ENCODE measurements at regions not wholly inside any gene's neighbourhood (a gene's known extent, or its start where the extent isn't known, plus 50 kb on each side); places are given as distances from the start of the nearest gene placed in this dataset.

DNA sequence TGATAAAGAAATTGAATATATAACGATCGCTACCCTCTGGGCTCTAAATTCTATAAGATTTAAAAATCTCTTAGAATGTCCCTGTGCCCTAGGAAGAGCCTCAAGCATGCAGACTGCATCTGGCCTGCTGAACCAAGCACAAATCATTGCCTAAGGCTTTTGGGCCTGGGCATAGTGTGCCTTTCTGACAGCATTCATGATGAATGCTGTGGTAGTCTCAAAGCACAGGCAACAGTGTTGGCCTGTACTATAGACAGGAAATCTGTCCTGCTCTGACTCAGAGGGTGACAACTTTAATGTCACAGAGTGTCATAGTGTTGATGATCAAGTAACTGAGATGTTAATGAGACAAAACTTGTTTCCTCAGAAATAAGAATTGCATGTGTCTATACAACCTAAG is 717.3 kb downstream of the STIM2 start:
- TF ChIP-seq EP300 (IDR thresholded peaks at IDR 0.05) (no peak), POLR2A (IDR thresholded peaks at IDR 0.05) (no peak)
- TF ChIP-seq, protein P1, sequence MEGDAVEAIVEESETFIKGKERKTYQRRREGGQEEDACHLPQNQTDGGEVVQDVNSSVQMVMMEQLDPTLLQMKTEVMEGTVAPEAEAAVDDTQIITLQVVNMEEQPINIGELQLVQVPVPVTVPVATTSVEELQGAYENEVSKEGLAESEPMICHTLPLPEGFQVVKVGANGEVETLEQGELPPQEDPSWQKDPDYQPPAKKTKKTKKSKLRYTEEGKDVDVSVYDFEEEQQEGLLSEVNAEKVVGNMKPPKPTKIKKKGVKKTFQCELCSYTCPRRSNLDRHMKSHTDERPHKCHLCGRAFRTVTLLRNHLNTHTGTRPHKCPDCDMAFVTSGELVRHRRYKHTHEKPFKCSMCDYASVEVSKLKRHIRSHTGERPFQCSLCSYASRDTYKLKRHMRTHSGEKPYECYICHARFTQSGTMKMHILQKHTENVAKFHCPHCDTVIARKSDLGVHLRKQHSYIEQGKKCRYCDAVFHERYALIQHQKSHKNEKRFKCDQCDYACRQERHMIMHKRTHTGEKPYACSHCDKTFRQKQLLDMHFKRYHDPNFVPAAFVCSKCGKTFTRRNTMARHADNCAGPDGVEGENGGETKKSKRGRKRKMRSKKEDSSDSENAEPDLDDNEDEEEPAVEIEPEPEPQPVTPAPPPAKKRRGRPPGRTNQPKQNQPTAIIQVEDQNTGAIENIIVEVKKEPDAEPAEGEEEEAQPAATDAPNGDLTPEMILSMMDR (IDR thresholded peaks at IDR 0.05) = no peak
- Histone ChIP-seq H3K36me3 (no peaks in the 10 kb centered on the region), H3K9me3 (no peaks in the 10 kb centered on the region), H3K27ac (no peak overlapping the region), H3K27me3 (no peaks in the 10 kb centered on the region), H3K4me1 (no peaks in the 10 kb centered on the region), H3K4me3 (no peak overlapping the region)
- DNase-seq (ENCODE audit: low spot score in 2 of 2) = no peak
- WGBS, 2 donors = 93 to 99% methylated on average over 2 of the region's 2 CpGs

DNA sequence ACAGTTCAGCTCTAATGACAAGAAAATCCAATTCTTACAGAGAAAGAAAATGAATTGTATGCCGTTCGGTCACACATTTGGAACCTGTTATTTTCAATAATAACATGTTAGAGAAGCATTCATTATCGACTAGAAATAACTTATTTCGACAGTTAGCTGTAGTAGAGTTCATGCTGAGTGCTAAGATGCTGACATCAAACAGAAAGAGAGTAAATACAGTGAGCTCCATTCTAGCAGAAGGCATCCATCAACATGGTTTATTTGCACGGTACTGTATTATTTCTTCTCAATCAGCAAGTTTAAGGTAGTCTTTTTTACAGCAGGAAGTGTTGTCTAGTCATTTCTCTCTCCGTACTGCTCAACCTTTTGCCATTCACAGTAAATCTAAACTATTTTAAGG is 732.1 kb downstream of the STIM2 start:
- Histone ChIP-seq H3K27me3 (no peaks in the 10 kb centered on the region), H3K9me3 (no peaks in the 10 kb centered on the region), H3K4me3 (no peak overlapping the region), H3K36me3 (no peaks in the 10 kb centered on the region), H3K27ac (no peak overlapping the region), H3K4me1 (no peaks in the 10 kb centered on the region)
- no peak for DNase-seq (ENCODE audit: low spot score in 2 of 2)
- TF ChIP-seq, protein P1 (IDR thresholded peaks at IDR 0.05) = no peak
- TF ChIP-seq POLR2A (IDR thresholded peaks at IDR 0.05) = no peak
- WGBS, 2 donors = 79 to 82% methylated on average over 6 of the region's 6 CpGs

DNA sequence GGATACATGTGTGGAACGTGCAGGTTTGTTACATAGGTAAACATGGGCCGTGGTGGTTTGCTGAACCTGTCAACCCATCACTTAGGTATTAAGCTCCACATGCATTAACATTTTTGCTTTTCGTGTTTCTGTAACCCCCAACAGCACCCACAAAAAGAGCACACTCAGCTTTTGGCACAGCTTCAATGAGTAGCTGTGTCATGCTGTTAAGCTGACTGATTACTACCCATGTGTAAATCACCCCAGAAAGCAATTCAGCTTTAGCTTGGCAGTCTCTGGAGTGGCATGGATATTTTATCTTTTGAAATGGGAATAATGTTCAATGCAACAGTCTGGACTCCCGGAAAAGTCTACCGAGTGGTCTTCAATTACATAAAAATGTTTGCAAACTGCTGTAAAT is 734.3 kb downstream of the STIM2 start:
- H3K27ac ChIP-seq = no peak overlapping the region
- H3K27me3 ChIP-seq = no peaks in the 10 kb centered on the region
- H3K4me1 ChIP-seq = no peaks in the 10 kb centered on the region
- 77 to 84% methylated on average over 5 of the region's 5 CpGs for WGBS, 2 donors
- no peak for DNase-seq (ENCODE audit: low spot score in 2 of 2)
- no peak overlapping the region for H3K4me3 ChIP-seq
- H3K36me3 ChIP-seq = no peaks in the 10 kb centered on the region
- TF ChIP-seq POLR2A (IDR thresholded peaks at IDR 0.05) (no peak), EP300 (IDR thresholded peaks at IDR 0.05) (no peak)
- TF ChIP-seq, protein P1 (IDR thresholded peaks at IDR 0.05) = no peak
- no peaks in the 10 kb centered on the region for H3K9me3 ChIP-seq

DNA sequence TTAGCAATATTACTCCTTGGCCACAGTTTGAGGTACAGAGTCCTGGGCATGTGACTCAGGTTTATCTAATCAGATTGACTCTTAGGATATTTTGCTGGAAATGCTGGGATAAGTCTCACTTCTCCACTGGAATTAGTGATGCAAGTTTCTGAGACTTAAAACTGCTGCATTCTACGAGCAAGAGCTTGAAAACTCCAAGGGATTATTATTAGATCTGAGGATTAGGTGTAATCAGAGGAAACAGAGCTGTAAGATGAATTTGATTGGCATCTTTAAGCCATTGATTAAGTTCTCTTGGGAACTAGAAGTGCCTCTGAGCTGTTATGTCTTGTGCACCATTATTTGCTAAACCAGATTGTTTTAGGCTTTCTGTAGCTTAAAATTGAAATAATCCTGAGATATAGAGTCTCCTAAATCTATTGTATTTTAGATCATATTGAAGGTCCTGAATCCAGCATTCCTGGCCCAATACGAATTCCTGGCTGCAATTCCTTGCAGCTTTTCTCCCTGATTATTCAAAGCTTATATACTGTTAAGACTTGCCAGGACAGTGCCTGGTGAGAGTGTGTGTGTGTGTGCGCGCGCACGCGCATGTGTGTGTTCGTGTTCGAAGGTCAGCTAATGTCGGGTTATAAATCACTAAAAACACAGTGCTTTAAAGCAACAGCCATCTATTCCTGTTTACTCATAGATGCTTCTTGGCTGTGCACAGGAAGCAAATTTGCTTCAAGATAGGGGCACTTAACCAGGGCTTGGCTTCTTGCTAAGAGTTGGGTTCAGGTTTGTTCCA is 735.1 kb downstream of the STIM2 start:
- WGBS, 2 donors = 47 to 63% methylated on average over 10 of the region's 10 CpGs
- Histone ChIP-seq H3K4me3 (no peak overlapping the region), H3K27ac (no peak overlapping the region), H3K4me1 (no peaks in the 10 kb centered on the region), H3K36me3 (no peaks in the 10 kb centered on the region), H3K27me3 (no peaks in the 10 kb centered on the region), H3K9me3 (no peaks in the 10 kb centered on the region)
- DNase-seq (ENCODE audit: low spot score in 2 of 2) = no peak
- TF ChIP-seq POLR2A (IDR thresholded peaks at IDR 0.05) (no peak), EP300 (IDR thresholded peaks at IDR 0.05) (no peak)
- TF ChIP-seq, protein P1 (IDR thresholded peaks at IDR 0.05) = no peak

DNA sequence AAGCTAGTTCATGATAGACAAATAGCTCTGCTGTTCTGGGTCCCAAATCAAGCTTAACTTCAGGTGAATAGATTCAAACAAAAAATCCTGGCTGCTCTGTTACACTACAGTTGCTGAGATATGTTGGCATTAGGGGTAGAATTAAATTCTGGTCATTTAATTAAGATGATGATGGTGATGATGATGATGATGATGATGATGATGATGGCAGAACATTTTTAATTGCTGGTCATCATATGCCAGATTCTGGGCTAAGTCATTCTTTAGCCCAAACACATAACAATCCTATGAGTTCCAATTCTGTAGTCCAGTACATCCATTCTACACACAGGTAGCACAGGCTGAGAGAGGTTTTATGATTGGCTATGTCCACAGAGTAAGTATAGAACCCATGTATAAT is 741.5 kb downstream of the STIM2 start:
- no peak overlapping the region for H3K4me3 ChIP-seq
- H3K27ac ChIP-seq = no peak overlapping the region
- no peak for TF ChIP-seq POLR2A (IDR thresholded peaks at IDR 0.05)
- TF ChIP-seq, protein P1 (IDR thresholded peaks at IDR 0.05) = no peak
- TF ChIP-seq EP300 (IDR thresholded peaks at IDR 0.05) = no peak
- H3K4me1 ChIP-seq = no peaks in the 10 kb centered on the region
- H3K36me3 ChIP-seq = no peaks in the 10 kb centered on the region
- no peaks in the 10 kb centered on the region for H3K9me3 ChIP-seq
- no peaks in the 10 kb centered on the region for H3K27me3 ChIP-seq
- DNase-seq (ENCODE audit: low spot score in 2 of 2) = no peak

All from tibial nerve (tissue), 4 donors.